HFFc6 (cell line): ENCODE measurements at regions not wholly inside any gene's neighbourhood (a gene's known extent, or its start where the extent isn't known, plus 50 kb on each side); places are given as distances from the start of the nearest gene placed in this dataset.

Source experiments
- DNase-seq: peaks from one replicate; pipeline ENCODE4 v3.0.0-alpha.2; 2018
- H3K27ac Mint-ChIP-seq: 2 replicates; pipeline ENCODE4 v1.8.0; 2020; ENCODE audit warnings: mild to moderate bottlenecking, mixed read lengths
- H3K27me3 Mint-ChIP-seq: 2 replicates; pipeline ENCODE4 v1.8.0; 2021; ENCODE audit warnings: mild to moderate bottlenecking, moderate library complexity, mixed read lengths; ENCODE audit not compliant: insufficient read depth
- H3K36me3 Mint-ChIP-seq: 2 replicates; pipeline ENCODE4 v1.8.0; 2021; ENCODE audit warnings: low read depth, mixed read lengths
- H3K4me1 Mint-ChIP-seq: 2 replicates; pipeline ENCODE4 v1.8.0; 2020; ENCODE audit warnings: low read depth, mixed read lengths
- H3K4me3 Mint-ChIP-seq: 2 replicates; pipeline ENCODE4 v1.8.0; 2020; ENCODE audit warnings: mild to moderate bottlenecking, moderate library complexity, mixed read lengths
- H3K9me3 Mint-ChIP-seq: 2 replicates; pipeline ENCODE4 v1.8.0; 2020; ENCODE audit warnings: mild to moderate bottlenecking, mixed read lengths
- TF ChIP-seq, protein P1 (sequence below): fragments of 200-600 bp; sonication (generic); IDR thresholded peaks from 2 replicates; pipeline ENCODE4 v1.5.0; 2021; ENCODE audit warnings: antibody characterized with exemption, mild to moderate bottlenecking

DNA sequence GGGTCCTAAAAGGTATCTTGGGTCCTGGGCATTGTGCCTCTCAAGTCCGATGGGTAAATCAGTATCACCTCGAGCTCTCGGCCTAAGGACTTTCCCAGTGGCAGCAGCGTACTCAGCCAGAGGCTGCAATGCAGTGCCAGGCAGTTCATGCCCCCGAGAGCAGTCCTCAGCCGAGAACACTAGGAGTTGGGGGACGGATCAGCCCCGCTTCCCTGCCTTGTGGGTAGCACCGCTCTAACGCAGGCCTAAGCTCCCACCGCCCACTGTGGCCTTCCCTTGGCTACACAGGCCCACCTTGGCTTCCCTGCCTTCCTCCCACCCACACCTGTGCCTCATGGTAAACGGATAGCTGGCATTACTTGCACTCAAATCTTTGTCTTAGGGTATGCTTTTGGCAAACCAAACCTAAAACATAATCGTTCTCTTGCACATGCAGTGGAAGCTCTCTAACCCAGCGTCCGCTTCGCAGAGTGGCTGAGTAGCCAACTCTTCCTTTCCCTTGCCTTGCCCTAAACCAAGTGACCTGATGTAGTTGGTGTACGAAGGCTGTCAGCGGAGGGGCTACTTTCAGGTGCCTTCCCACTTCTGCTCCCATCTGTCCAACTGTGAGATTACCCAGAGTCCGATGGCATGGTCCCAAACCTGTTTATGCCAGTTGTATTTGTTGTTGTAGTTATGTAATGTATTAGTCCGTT, 73.2 kb upstream of the CHST15 start:
- no peak for DNase-seq
- TF ChIP-seq, protein P1, sequence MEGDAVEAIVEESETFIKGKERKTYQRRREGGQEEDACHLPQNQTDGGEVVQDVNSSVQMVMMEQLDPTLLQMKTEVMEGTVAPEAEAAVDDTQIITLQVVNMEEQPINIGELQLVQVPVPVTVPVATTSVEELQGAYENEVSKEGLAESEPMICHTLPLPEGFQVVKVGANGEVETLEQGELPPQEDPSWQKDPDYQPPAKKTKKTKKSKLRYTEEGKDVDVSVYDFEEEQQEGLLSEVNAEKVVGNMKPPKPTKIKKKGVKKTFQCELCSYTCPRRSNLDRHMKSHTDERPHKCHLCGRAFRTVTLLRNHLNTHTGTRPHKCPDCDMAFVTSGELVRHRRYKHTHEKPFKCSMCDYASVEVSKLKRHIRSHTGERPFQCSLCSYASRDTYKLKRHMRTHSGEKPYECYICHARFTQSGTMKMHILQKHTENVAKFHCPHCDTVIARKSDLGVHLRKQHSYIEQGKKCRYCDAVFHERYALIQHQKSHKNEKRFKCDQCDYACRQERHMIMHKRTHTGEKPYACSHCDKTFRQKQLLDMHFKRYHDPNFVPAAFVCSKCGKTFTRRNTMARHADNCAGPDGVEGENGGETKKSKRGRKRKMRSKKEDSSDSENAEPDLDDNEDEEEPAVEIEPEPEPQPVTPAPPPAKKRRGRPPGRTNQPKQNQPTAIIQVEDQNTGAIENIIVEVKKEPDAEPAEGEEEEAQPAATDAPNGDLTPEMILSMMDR, result no peak
- Mint-ChIP-seq H3K27ac (no peak overlapping the region), H3K9me3 (peaks cover 10% of the 10 kb centered on the region; the same call in 1 of the 2 replicates), H3K27me3 (peaks cover 6% of the 10 kb centered on the region), H3K36me3 (peaks cover 5% of the 10 kb centered on the region; the same call in 1 of the 2 replicates), H3K4me1 (no peaks in the 10 kb centered on the region; the same call in 1 of the 2 replicates), H3K4me3 (no peak overlapping the region)

DNA sequence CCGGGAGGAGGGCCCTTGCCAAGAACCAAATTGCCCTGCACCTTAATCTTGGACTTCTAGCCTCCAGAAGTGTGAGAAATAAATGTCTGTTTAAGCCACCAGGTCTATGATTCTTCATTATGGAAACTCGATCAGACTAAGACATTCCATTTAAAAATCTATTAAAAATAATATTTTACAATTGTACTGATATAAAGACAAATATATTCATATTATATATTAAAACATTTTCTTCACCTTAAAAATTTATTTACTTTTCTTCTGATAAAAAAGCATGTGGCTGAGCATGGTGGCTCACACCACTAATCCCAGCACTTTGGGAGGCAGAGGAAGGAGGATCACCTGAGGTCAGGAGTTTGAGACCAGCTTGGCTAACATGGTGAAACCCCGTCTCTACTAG, 72.4 kb upstream of the CHST15 start:
- Mint-ChIP-seq H3K27ac (no peak overlapping the region), H3K4me1 (no peaks in the 10 kb centered on the region; the same call in 1 of the 2 replicates), H3K27me3 (peaks cover 9% of the 10 kb centered on the region), H3K36me3 (peaks cover 5% of the 10 kb centered on the region; the same call in 1 of the 2 replicates), H3K4me3 (no peak overlapping the region), H3K9me3 (peaks cover 10% of the 10 kb centered on the region; the same call in 1 of the 2 replicates)
- TF ChIP-seq, protein P1, result no peak
- DNase-seq, result no peak

DNA sequence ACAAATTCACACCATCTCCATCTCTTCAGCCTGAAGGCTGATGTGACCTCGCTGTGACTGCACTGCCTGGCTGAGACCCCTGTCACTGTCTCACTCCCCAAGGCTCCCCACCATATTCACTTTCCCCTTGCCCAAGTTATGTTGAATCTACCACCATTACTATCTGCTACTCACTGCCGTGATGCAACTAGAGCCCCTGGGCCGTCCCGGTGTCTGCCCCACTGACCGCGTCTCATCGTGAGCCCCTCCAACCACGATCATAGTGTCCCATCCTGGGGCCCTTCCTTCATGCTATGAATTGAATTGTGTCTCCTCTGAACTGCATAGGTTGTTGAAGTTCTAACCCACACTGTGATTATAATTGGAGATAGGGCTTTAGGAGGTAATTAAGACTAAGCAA, 71.9 kb upstream of the CHST15 start:
- H3K27me3 Mint-ChIP-seq, result peaks cover 9% of the 10 kb centered on the region
- H3K4me3 Mint-ChIP-seq, result no peak overlapping the region
- peaks cover 10% of the 10 kb centered on the region; the same call in 1 of the 2 replicates for H3K9me3 Mint-ChIP-seq
- peaks cover 5% of the 10 kb centered on the region; the same call in 1 of the 2 replicates for H3K36me3 Mint-ChIP-seq
- no peak for DNase-seq
- H3K4me1 Mint-ChIP-seq, result no peaks in the 10 kb centered on the region; the same call in 1 of the 2 replicates
- TF ChIP-seq, protein P1, result no peak
- H3K27ac Mint-ChIP-seq, result no peak overlapping the region

DNA sequence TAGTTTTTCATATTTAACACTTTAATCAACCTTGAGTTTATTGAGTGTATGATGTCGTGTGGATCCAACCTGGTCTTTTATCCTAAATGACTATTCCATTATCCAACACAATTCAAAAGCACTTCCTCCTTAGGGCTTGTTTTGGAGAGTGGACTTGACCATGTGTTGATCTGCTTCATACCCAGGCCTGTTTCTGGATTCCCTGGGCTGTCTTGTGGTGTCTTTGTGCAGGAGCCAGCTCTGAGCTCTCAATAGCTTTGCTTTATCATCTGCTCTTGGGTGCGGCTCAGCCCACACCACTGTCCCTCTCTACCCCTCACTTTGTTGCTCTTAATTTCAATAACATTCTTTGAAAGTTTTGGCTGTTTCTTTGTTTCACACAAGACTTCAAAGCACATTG, 70.9 kb upstream of the CHST15 start:
- Mint-ChIP-seq H3K4me1 (no peaks in the 10 kb centered on the region; the same call in 1 of the 2 replicates), H3K27me3 (peaks cover 5% of the 10 kb centered on the region), H3K36me3 (peaks cover 5% of the 10 kb centered on the region; the same call in 1 of the 2 replicates), H3K9me3 (peaks cover 10% of the 10 kb centered on the region; the same call in 1 of the 2 replicates), H3K4me3 (no peak overlapping the region), H3K27ac (no peak overlapping the region)
- TF ChIP-seq, protein P1, result no peak
- no peak for DNase-seq

DNA sequence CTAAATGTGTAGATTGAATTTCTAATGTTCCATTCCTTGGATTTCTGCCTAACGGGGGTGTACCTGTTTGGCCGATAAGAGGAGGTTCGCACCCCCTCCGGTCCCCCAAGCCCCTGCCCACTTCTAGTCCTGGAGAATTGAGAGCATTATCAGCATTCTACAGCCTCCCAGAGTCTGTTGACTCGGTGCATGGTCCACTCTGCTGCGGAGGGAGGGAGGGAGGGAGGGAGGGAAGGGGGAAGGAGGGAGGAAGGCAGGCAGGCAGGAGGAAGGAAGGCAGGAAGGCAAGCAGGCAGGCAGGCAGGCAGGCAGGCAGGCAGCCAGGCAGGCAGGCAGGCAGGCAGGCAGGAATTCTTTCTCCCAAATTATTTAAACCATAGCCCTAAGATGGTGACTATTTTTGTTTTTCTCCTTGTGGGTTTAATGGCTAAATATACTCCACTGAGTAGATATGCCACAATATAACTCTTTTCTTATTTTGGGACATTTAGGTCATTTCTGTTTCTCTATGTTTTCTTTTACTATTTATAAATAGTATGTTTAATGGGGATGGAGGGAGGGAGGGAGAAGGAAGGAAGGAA, 69.5 kb upstream of the CHST15 start:
- peaks cover 3% of the 10 kb centered on the region for H3K27me3 Mint-ChIP-seq
- H3K27ac Mint-ChIP-seq, result no peak overlapping the region
- peaks cover 7% of the 10 kb centered on the region for H3K36me3 Mint-ChIP-seq
- peaks cover 1% of the 10 kb centered on the region; the same call in 1 of the 2 replicates for H3K4me1 Mint-ChIP-seq
- no peak overlapping the region for H3K4me3 Mint-ChIP-seq
- H3K9me3 Mint-ChIP-seq, result peaks cover 12% of the 10 kb centered on the region
- TF ChIP-seq, protein P1, result no peak
- no peak for DNase-seq
